Inflammatory macrophage treated with lipopolysaccharide for 4 hours (primary cell): ENCODE measurements at regions not wholly inside any gene's neighbourhood (a gene's known extent, or its start where the extent isn't known, plus 50 kb on each side); places are given as distances from the start of the nearest gene placed in this dataset.

Experiments
- DNase-seq: peaks from one replicate; pipeline ENCODE4 v3.0.0-alpha.2; 2020

DNA sequence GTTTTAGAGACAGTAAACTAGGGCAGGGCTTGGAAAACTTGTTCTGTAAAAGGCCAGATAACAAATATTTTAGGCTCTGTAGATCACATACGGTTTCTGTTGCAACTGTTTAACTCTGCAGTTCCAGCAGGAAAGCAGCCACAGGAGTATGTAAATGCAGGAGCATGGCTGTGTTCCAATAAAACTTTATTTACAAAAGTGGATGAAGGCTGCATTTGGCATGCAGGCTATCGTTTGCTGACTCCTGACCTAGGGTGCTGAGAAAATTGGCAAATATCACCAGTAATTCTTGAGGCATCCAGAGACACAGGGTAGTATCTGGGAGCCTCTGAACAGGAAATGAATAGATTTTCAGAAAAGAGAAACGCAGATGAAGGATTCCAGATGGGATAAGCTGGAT lies 274.0 kb downstream of the MAF start:
- no peak for DNase-seq

DNA sequence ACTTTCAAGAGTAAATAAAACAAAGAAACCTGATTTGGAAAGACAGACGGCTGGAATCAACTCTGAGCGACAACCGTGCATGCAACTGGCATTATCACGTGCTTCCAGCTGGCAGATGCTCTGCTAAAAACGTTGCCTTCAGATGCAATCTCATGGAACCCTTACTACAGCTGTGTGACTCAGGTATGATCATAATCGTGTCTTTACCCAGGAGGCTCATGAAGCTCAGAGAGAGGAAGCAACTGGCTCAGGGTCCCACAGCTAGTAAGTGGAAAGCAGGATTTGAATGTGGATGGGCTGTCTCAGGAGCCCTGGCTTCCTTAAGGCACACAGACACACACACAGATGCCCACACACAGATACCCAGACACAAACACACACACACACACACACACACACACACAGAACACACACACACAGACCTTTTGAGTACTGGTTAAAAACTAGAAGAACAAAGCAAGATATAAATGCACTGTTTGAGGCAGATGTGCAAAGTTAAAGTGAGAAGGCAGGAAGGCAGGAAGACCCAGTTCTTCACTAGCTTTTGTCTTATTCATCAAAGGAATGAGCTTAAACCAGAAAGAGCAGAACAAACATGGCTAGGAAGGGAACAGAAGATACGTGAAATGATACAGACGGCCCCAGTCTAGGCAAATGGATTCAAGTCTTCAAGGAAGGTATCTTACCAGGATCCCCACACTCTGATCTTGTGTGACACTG lies 275.2 kb downstream of the MAF start:
- DNase-seq: no peak

DNA sequence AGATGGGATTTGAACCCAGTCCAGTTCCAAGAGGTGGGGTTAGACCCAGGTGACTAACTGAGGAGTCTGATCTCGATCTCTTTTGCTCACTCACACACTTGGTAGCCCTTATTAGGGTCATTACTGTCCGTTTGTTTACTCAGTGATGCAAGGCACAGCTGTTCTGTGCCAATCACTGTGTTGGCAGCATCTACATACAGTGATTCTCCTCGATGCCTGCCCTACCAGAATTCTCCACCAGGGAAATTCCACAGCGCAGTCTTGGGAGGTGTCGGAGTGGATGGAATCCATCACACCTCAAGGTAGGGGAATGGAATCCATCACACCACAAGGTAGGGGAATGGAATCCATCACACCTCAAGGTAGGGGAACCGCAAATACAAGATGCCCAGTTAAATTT lies 279.6 kb downstream of the MAF start:
- no peak for DNase-seq

DNA sequence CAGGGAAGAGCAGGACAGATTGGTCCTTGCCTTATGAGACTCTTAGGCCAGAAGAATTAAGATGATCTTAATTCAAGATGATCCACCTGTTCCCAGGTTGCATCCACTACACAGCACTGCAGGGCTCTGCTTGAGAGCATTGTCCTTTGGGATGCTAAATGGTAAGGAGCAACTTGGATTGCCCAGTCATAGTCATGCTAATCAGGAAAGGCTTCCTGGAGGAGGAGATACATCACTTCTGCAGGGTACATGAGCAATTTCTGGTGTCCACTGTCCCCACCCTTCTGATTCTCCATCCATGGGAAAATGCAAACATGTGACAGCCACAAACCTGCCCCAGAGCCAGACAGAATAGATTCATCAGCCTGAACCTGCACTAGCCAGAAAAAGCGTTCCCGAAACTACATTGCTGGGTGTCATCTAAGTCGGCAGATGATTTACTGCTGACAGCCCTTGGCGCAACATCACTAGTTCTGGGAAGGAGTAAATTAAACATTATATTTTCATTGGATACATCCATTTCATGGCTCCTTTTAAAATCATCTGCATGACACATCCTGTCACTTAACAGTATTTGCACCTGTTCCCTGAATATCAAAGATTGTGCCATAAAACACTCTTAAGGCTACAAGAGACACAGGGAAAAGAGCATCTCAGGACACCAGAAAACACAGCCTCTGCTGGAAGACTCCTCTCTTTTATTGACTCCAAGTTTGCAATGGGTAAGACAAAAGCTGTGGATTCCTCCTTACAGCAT lies 282.2 kb downstream of the MAF start:
- DNase-seq: no peak

DNA sequence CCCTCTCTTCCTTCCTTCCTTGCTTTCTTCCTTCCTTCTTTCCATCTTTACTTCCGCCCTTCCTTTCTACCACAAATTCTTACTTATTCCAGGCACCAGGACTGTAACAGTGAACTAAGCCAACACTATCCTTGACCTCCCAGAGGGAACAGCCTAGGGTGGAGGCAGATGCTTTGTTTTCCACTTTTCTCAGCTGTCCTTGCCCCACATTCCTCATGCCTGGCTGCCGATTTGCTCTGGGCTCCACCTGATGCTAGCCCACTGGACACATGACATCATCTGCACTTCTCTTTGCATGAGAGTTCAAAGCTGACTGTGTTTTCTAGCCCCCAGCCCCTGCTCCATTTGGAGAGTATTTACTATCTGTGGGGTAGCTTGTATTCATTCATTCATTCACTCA lies 283.0 kb downstream of the MAF start:
- no peak for DNase-seq

DNA sequence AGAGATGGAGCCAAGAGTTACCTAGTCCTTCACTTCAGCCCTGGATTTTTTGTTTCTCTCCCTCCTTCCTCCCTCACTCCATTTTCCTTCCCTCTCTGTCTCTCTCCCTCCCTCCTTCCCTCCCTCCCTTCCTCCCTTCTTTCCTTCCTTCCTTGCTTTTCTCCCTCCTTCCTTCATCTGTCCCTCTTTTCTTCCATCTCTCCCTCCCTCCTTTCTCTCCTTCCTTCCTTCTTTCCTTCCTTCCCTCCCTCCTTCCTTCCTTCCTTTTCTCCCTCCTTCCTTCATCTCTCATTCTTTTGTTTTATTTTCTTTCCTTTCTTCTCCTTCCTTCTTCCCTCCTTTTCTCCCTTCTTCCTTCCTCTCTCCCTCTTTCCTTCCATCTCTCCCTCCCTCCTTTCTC lies 283.5 kb downstream of the MAF start:
- DNase-seq: no peak

DNA sequence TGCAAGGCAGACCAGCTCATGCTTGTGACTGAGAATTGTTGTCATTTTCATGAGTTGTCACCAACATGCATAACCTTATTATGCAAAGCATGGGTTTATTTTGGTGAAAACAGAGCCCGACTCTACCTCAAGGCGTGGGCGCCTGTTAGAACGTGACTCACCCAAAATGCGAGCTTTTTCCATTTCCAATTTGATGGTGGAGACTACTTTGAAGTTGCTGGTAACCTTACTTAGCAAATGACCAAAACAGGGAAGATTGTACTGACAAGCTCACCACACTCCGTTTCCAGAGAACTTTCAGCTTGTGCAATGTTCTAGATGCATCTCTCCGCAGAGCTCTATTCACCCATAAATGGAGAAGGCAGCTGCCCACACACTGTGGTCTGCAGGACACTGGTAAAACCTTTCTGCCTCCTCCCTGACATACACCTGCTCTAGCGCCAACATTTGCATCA lies 284.5 kb downstream of the MAF start:
- no peak for DNase-seq

DNA sequence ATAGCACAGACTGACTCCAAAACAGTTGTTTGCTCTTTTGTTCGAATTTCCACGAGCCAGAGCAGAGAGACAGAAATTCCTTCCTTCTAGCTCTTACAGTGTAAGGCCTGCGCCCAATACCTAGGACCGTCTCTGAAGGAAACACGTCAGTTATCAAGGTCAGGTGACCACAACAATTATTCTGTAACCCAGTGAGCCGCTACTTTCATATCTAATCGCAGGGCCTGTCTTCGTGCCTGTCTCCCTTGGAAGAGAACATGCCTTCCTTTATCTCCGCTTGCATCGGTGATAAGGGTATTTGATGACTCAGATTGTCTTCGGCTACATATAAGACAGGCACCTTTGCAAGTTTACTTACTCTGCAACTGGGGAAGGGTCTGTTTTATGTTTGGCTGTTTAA lies 288.0 kb downstream of the MAF start:
- DNase-seq: no peak

DNA sequence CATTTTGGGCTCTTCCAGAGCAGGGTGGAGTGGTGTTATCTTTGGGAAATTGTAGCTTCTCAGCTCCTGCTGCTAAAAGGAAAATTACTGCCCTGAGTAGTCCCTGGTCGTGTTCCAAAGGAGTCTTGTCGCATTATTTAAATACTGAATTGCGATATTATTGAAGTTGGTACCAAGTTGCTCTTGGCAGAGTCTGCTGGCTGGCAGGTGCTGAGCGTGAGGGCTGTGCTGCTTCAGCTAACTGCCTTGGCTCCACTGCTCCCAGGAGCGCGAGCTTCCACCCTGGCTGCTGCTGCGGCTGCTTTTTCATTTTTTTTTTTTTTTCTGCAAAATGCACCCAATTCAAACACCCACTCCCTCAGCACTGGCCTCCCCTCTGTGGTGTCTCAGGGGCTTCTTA lies 289.8 kb downstream of the MAF start:
- DNase-seq: no peak

DNA sequence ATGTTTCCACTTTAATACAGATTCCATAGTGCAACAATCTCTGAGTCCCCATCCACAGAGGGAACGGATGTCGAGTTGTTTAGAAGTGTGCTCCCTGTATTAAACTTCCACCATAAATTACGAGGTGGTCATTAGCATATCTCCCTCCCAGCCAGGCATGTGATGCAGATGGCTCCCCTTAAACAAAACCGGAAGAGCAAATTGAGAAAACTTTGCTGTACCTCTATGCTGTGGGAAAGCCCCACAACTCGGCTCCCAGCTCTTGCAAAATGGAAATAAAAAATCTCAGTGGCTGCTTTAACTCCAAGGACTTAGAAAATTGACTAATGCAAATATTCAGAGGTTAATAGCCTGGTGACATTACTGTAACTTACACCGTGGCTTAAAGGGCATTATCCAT lies 290.9 kb downstream of the MAF start:
- peak; percentile 57 for DNase-seq

DNA sequence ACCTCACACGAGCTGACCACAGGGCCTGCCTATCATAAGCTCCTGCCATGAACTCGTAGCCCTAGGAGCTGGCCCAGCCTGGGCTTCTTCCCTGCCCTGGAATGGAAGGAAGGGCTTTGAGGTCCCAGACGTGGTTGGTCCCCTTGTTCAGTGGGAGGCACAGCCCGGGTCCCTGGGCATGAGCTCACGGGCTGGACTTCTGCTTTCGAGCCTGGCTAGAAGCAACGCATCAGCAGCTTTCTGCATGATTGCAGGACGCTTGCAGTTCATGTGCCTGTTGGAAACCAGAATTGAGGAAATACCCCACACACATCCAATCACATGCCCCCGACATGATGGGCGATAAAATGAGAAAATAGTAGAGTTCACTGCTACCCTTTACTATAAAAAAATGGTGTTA lies 293.3 kb downstream of the MAF start:
- DNase-seq: peak; percentile 96

DNA sequence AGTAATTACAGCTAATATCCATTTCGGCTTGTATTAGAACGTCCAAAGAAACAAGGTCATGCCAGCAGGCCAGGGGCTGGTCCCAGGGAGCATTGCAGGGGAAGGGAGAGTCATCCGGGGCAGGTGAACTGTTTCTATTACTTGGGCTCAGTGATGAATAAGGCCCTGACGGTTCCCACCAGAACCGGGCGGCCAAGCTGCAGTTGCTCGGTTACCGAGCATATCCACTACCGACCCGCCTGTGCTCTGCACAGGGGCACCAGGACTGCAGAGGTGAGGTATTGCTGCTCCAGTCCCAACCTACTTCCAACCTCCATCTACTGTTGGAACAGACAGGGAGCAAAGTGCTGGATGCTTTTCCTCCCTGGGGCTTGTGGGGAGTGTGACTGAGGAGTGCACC lies 295.5 kb downstream of the MAF start:
- no peak for DNase-seq

DNA sequence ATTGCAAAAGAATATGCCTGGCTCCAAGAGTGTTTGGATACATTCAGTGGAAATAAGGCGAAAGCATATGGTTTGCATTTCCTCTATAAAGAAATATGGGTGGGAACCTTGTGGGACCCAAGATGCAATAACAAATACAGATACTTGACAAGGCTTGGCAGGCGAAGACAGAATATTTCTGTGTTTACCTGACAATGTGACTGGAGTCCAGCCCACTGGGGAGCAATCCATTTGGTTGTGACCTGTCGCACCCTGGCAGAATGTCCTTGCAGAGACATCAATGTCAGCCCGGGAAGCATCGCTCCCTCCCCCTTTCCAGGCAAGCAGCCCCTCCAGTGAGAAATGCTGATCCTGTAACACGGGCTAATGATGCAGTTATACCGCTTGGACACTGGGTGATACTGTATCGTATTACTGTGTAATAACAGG lies 296.6 kb downstream of the MAF start:
- DNase-seq: no peak

DNA sequence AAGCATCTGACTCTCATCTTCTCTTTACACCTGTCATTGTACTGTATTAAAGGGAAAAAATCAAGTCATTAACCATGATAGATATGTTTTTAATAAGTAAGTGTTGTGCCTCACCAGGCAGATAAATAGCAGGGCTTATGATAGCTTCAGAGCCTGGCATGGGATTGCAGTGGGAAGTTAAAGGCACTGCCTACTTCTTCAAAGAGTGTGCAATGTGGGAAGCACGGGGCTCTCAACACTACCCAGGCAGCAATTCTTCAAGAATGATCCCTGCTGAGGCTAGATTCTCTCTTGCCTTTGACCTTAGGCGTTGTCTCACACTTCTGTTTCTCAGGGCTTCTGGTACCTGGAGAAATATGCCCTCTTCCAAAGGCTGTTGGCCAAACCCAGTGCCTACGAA lies 297.3 kb downstream of the MAF start:
- no peak for DNase-seq

DNA sequence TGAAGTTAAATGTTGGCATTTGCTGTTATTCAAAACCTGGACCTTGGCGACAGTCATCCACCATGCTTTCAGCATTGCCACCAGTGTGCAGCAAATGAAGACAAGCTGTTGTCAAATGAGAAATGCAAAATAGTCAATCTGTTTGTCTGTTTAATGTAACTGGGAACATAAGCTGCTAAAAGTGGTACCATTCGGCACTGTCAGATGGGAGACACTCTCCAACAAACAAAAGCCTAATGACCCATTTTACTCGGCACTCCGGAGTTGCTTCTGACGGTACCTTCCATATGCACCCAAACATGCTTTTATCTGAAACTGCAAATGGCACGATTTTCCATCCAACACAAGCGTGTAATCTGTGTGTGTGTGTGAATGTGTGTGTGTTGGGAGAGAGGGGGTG lies 297.8 kb downstream of the MAF start:
- DNase-seq: no peak

DNA sequence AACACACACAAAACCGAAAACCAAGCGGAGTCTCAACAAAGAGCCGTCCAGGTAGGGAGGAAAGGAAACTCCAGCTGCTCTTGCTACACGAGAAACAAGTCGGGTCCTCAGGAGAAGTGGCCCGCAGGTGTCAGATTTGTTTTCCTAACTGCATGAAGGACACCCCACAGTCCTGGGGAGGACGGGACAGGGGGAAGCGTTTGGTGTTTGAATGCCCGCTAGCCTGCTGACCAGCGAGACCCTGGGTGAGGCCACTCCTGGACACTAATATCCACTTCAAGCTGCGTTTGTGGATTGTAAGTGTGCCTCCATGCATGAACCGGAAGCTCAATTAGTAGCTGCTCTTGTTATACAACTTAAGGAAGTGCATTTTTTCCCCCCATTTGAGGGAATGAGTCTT lies 299.5 kb downstream of the MAF start:
- no peak for DNase-seq

DNA sequence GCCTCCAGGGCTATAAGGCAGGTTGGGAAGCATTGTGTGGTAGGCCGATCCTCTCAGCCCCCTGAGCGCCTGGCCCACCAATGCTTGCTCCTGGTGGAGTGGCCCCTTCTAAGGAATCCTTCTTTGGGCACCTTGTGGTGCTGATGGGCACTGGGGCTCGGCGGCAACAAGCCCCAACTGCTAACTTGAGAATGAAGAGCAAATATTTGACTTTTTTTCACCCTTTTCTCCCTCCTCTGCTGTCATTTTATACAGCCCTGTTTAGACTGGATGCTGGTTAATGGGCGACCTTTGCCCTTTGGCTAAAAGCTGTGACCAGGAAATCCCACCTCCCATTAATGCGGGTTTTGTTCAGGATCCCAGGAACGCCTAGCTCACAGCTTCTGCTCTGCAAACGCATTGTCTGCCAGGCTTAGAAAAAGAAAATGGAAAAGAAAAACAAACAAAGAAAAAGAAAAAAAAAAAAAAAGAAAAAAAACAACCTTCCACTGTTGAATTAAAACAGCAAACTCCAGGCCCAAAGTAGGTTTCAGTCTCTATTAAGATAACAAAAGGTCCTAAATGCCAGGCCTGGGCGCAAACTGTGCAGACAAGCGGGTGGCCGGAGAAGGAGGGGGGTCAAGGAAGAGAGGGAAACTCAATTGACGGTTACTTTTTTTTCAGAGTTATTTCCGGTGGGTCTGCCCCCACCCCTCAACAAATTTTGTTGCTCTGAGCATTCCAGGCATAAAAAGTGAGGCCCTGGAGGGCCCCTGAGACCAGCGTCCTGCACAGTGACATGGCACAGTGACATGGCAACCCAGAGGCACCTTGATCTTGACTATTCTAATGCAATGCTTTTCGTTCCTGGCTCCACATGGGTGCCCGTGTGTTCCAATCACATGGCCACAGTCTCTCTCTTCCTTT lies 301.4 kb downstream of the MAF start:
- no peak for DNase-seq

DNA sequence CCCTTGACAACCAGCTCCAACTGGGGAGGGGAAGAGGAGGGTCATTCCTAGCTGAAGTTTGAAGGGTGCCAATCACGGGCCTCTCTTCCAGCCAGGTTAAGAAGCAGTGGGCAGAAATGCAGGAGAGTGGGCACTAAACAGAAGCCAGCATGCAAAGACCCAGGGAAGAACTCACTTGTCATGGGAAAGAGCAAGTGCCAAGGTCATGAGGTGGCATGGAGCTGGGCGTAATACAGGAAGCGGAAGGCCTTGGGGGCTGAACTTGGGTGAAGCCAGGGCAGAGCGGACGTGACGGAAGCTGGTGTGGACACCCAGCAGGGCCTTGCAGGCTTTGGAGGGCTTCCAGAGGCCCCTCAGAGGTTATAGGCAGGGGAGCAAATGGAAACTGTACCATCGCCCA lies 302.1 kb downstream of the MAF start:
- no peak for DNase-seq

DNA sequence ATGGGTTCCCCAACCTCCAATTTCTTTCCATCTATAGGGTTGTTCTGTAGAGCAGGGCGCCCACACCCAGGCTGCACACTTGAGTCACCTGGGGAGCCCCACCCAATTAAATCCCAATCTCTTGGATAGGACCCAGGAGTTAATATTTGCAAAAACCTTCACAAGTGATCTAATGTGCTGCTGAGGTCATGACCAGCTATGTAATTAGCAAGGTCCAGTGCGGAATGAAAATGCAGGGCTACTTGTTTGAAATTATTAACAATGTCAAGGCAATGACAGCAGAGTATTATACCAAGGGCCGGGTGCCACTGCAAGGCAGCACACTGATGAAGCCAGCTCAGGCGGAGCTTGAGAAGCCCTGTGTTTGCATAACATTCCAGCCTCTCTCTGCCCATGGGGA lies 302.7 kb downstream of the MAF start:
- no peak for DNase-seq

DNA sequence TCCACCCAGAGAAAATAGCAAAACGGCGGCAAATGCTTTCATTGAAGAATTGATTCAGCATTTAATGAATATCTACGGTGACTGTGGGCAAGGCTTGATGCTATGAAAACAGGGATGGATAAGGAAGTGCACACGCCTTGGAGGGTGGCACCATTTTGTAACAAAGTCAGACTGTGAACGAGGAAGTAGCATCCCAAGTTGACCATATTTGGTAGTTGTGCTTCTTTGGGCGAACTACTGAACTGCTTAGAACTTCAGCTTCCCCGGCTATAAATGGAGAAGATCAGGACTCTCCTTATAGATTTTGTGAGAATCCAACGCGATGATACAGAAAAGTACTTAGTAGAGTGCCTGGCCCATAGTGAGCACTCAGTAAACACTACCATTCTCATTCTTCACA lies 303.2 kb downstream of the MAF start:
- no peak for DNase-seq

DNA sequence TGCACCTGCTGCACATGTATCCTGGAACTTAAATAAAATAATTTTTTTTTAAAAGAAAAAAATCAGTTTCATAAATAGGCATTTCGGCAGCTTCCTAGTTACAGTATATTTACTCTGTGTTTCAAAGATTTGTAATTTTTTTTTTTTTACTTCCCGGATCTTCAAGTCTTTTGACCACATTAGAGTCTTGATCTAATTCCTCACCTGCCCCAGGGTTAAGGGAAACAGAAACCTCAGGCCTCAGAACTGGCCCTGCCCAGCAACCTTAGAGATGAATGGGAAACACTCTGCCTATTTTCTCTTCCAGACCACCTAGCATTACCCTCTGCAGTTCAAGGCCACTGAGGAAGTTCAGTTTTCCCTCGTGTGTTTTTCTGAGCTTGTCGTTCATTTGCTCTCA lies 304.0 kb downstream of the MAF start:
- DNase-seq: no peak

DNA sequence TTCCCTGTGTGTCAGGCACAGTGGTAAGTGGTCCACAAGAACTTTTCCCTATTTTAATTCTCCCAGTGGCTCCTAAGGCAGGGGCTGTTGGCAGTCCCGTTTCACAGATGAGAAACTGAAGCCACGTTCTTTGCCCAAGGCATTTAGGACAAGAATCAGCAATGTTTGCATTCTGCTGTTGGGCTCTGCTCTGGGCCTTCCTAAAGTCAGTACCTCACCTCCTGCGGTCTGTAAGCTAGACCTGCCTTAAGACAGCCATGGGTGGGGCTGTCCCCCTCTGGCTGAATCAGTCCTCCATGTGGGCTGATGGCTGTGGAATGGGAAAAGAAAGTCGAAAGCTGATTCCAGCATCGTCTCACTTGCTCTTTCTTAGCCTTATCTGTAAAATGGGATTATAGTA lies 304.8 kb downstream of the MAF start:
- no peak for DNase-seq

DNA sequence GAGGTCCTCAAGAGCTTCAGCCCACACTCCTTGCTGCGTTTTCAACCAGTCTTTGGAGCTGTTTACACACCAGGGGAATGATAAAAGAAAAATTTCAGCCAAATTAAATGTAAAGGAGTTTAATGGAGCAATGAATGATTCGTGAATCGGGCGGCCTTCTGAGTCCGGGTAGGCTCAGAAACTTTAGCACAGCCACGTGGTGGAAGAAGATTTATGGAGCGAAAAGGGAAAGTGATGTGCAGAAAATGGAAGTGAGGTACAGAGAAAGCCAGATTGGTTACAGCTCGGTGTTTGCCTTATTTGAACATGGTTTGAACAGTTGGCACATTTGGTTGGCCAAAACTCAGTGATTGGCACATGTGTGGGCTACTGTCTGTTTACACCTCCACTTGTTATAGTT lies 305.4 kb downstream of the MAF start:
- no peak for DNase-seq

DNA sequence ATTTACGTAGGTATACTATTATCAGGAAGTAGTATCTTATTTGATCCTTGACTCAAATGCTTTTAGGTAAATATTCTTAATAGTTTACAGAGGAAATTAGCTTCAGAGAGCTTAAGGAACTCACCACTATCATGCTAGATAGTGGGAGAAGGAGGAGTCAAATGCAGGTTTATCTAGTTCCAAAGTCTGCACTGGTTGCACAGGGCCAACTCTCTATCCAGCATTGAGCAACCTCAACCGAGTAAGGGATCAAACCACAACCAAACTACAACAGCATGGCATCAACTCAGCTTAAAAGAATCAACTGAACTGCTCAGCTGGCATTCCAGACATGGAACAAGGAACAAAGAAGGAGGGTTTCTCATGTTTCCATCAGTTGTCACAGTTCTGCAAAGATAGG lies 306.0 kb downstream of the MAF start:
- DNase-seq: no peak
